ENCODE measurements at regions not wholly inside any gene's neighbourhood (a gene's known extent, or its start where the extent isn't known, plus 50 kb on each side); places are given as distances from the start of the nearest gene placed in this dataset.

- DNase-seq (ENCODE audit: low read depth in 1 of 2, low spot score in 1 of 2): no peak
- no peak for TF ChIP-seq JUND (IDR thresholded peaks at IDR 0.05; ENCODE audit: low read depth)
- in situ Hi-C loops (cut with HindIII; ENCODE audit: low pct_unique_long_range_greater_than_20kb, low sequenced_read_pairs): no loop called here
These were observed 496.4 kb downstream of the TXNL1 start for GRCh38 chr18:56142001-56142400.

GRCh38 chr18:56139792-56140254 lies 498.6 kb downstream of the TXNL1 start:
- in situ Hi-C loops (cut with HindIII; ENCODE audit: low pct_unique_long_range_greater_than_20kb, low sequenced_read_pairs): no loop called here
- TF ChIP-seq JUND (IDR thresholded peaks at IDR 0.05; ENCODE audit: low read depth): no peak

GRCh38 chr18:56139372-56139771 lies 499.0 kb downstream of the TXNL1 start:
- in situ Hi-C loops (cut with HindIII; ENCODE audit: low pct_unique_long_range_greater_than_20kb, low sequenced_read_pairs): no loop called here
- no peak for DNase-seq (ENCODE audit: low read depth in 1 of 2, low spot score in 1 of 2)
- TF ChIP-seq JUND (IDR thresholded peaks at IDR 0.05; ENCODE audit: low read depth): no peak

More at GRCh38 chr18:56139792-56140254, 498.6 kb downstream of the TXNL1 start:
- DNase-seq (ENCODE audit: low read depth in 1 of 2, low spot score in 1 of 2): no peak

GRCh38 chr18:56136105-56136504 lies 502.3 kb downstream of the TXNL1 start:
- in situ Hi-C loops (cut with HindIII; ENCODE audit: low pct_unique_long_range_greater_than_20kb, low sequenced_read_pairs): no loop called here
- DNase-seq (ENCODE audit: low read depth in 1 of 2, low spot score in 1 of 2): no peak

GRCh38 chr18:56130481-56130880 lies 507.9 kb downstream of the TXNL1 start:
- DNase-seq (ENCODE audit: low read depth in 1 of 2, low spot score in 1 of 2): no peak
- in situ Hi-C loops (cut with HindIII; ENCODE audit: low pct_unique_long_range_greater_than_20kb, low sequenced_read_pairs): no loop called here
- TF ChIP-seq JUND (IDR thresholded peaks at IDR 0.05; ENCODE audit: low read depth): no peak

More at GRCh38 chr18:56136105-56136504, 502.3 kb downstream of the TXNL1 start:
- TF ChIP-seq JUND (IDR thresholded peaks at IDR 0.05; ENCODE audit: low read depth): no peak

GRCh38 chr18:56128153-56128791 lies 510.1 kb downstream of the TXNL1 start:
- no peak for DNase-seq (ENCODE audit: low read depth in 1 of 2, low spot score in 1 of 2)
- in situ Hi-C loops (cut with HindIII; ENCODE audit: low pct_unique_long_range_greater_than_20kb, low sequenced_read_pairs): no loop called here
- TF ChIP-seq JUND (IDR thresholded peaks at IDR 0.05; ENCODE audit: low read depth): no peak

- no peak for DNase-seq (ENCODE audit: low read depth in 1 of 2, low spot score in 1 of 2)
- no peak for TF ChIP-seq JUND (IDR thresholded peaks at IDR 0.05; ENCODE audit: low read depth)
- in situ Hi-C loops (cut with HindIII; ENCODE audit: low pct_unique_long_range_greater_than_20kb, low sequenced_read_pairs): no loop called here
These were observed 510.9 kb downstream of the TXNL1 start for GRCh38 chr18:56127322-56128099.

- DNase-seq (ENCODE audit: low read depth in 1 of 2, low spot score in 1 of 2): no peak
- in situ Hi-C loops (cut with HindIII; ENCODE audit: low pct_unique_long_range_greater_than_20kb, low sequenced_read_pairs): no loop called here
- no peak for TF ChIP-seq JUND (IDR thresholded peaks at IDR 0.05; ENCODE audit: low read depth)
These were observed 514.2 kb downstream of the TXNL1 start for GRCh38 chr18:56124186-56124585.

GRCh38 chr18:56121669-56122068 lies 516.7 kb downstream of the TXNL1 start:
- DNase-seq (ENCODE audit: low read depth in 1 of 2, low spot score in 1 of 2): no peak
- in situ Hi-C loops (cut with HindIII; ENCODE audit: low pct_unique_long_range_greater_than_20kb, low sequenced_read_pairs): no loop called here
- no peak for TF ChIP-seq JUND (IDR thresholded peaks at IDR 0.05; ENCODE audit: low read depth)

- DNase-seq (ENCODE audit: low read depth in 1 of 2, low spot score in 1 of 2): no peak
- TF ChIP-seq JUND (IDR thresholded peaks at IDR 0.05; ENCODE audit: low read depth): no peak
- in situ Hi-C loops (cut with HindIII; ENCODE audit: low pct_unique_long_range_greater_than_20kb, low sequenced_read_pairs): no loop called here
These were observed 517.6 kb downstream of the TXNL1 start for GRCh38 chr18:56120782-56121181.

GRCh38 chr18:56119681-56120080 lies 518.7 kb downstream of the TXNL1 start:
- no peak for DNase-seq (ENCODE audit: low read depth in 1 of 2, low spot score in 1 of 2)
- in situ Hi-C loops (cut with HindIII; ENCODE audit: low pct_unique_long_range_greater_than_20kb, low sequenced_read_pairs): no loop called here
- no peak for TF ChIP-seq JUND (IDR thresholded peaks at IDR 0.05; ENCODE audit: low read depth)

GRCh38 chr18:56118422-56118821 lies 520.0 kb downstream of the TXNL1 start:
- in situ Hi-C loops (cut with HindIII; ENCODE audit: low pct_unique_long_range_greater_than_20kb, low sequenced_read_pairs): no loop called here
- TF ChIP-seq JUND (IDR thresholded peaks at IDR 0.05; ENCODE audit: low read depth): no peak
- DNase-seq (ENCODE audit: low read depth in 1 of 2, low spot score in 1 of 2): no peak
